HG02588 (cell line): ENCODE measurements at regions not wholly inside any gene's neighbourhood (a gene's known extent, or its start where the extent isn't known, plus 50 kb on each side); places are given as distances from the start of the nearest gene placed in this dataset.

Source experiments
- ATAC-seq: cut with Tn5 transposase; IDR thresholded peaks from one replicate; pipeline ENCODE4 v1.9.1; 2021; ENCODE audit warnings: mild to moderate bottlenecking, moderate library complexity; ENCODE audit not compliant: unreplicated experiment

DNA sequence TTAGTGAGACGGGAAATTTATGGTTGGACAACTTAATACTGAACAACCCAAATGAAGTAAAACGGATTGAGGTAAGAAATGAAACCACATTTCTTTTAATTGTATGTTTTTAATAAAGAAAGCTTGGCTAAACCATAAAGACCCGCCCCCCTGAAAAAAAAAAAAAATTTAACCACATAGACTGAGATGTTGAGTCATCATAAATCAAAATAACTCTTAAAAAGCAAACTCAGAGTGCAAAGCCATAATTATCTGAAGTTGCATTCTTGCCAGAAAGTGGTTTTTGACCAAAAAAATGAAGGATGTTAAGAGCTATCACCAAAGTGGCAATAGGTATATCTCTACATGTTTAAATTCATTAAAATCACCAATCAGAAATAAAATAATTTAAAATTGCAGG, 101.8 kb upstream of the COL21A1 start:
- no peak for ATAC-seq

DNA sequence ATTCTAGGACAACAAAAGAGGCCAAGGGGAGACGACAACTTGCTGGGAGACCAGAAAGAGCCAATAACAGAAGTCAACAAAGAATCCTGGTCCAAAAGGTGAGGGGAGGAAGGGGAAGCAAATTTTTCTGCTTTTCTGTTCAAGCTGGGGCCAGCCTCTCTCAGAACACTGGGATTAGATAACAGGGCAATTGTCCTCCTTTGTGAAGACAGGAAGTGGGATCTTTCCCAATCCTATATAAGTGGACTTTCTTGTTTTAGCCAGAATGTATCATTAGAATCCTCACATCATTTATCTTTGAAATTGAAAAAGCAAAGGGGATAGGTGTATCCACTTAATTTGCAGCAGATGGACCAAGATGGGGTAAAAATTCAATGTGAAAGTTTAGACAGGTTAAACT, 101.2 kb upstream of the COL21A1 start:
- ATAC-seq, result no peak

DNA sequence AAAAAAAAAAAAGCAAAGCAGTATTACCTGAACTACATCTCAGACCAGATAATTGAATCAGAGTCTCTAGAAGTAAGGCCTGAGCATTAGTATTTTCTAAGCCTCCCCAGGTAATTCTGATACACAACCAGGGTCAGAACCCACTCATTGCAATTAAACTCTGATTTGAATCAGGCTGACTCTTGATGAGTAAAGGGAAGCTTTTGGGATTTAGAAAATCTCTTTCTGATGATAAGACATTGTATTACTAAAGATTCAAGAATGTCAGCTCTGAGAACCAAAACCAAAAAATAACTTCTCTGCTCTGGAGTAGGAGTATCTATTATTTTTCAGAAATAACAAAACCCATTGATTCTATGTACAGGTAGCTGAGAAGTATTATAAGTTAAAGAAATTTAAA, 100.1 kb upstream of the COL21A1 start:
- ATAC-seq, result no peak

DNA sequence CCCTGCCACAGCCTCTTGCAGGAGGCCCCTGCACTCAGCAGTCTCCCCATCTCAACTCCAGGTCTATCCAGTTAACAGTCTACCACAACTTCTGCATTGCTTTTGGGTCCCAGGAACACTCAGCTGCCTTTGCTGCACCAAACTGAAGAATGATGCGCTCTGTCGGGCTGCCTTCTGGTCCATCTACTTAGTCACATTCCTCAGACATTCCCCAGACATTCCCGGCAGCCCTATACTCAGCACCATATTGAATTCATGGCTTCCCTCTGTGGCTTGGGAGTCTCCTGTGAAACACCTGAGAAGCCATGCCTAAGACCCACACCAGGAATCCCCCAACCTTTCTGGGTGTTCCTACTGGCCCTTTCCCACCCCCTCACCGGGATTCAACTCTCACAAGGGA, 99.6 kb upstream of the COL21A1 start:
- ATAC-seq, result no peak

DNA sequence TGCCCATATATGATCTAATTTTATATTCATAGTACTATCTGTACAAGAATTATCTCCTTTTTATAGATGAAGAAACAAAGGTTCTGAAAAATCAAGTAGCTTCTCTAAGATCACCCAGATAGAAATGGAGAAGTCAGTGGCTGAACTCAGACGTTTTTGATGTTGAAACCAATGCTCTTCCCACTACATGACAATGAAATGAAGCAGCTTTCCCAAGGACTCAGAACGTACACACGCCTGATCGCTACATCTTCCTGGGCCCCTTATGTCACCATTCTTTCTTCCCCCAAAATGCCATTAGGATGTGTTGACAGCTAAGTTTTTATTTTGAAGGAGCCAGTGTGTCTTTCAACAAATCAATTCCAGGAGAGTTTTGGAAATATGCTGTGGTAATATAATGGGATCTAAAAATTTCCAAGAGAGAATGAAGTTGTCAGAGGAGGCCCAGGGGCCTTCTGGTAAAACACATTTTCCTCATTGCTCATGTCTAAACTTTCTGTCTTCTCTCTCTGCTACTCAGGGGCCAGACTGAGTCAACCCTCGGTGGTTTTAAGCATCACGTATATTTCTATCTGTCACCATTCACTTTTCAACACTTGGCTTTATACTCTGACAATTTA, 98.1 kb upstream of the COL21A1 start:
- no peak for ATAC-seq

DNA sequence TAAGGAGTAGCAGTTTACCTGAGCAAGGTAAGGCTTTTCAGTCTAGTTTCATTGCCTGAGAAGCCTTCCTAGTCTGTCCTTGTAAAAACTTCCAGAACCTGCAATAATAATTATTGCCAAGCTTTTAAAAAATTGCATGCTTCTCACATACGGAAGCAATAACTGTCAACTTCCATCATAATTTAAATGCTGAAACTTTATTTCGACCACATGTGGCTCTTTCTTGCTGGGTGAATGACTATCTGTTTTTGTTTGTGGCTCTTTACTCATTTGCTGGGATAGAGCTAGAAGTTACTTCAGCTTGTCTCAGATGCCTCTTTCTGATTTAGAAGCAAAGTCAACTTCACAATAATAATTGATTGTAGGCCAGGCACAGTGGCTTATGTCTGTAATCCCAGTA, 95.9 kb upstream of the COL21A1 start:
- ATAC-seq, result no peak

DNA sequence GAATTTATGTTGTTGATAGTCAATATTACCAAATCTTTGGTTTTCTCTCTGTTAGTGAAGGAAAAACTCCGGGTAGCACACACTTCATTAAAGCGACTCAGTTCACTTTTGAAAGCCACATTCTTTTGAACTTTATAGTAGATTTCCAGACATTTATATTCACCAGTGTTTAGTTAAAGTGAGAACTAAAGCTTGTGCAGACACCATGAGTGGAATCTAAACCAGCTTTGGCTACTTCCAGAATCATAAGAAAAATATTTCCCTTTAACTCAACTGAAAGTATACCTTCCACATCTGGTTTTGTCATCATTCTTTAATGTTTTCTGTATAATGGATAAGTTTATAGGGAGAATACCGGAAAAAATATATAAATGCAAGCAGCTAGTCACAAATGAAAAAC, 92.1 kb upstream of the COL21A1 start:
- ATAC-seq, result no peak

DNA sequence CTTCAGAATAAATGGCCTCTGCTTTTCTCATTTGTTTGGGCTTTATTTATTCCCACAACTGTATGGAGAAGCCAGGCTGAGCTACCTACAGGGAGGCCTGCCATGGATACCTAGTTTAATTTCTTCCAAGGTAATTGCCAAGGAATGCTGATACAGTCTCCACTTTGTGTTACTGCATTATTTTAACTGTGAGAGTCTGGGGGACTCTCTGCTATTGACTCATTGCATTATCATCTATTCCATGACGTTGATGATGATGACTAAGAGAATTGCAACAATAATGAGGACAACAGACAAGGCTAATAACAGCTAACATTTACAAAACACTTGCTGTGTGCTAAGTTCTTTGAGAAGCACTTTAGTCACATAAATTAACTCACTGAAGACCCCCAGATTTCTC, 88.3 kb upstream of the COL21A1 start:
- ATAC-seq, result no peak

DNA sequence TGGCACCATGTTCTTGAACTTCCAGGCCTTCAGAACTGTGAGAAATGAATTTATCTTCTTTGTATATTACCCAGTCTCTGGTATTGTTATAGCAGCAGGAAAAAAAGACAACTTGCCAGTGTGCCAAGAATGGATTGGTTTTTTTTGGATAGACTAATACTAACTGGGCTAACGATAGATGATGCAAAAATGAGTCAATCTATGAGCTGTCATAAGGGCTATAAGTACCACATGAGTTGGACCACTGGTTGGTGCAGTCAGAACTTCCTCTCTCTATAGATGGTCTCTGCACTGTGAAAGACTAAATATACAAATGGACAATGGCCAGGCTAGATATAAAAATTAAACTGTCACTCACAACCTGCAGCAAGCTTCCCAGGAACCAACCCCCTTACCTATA, 87.6 kb upstream of the COL21A1 start:
- ATAC-seq, result no peak

DNA sequence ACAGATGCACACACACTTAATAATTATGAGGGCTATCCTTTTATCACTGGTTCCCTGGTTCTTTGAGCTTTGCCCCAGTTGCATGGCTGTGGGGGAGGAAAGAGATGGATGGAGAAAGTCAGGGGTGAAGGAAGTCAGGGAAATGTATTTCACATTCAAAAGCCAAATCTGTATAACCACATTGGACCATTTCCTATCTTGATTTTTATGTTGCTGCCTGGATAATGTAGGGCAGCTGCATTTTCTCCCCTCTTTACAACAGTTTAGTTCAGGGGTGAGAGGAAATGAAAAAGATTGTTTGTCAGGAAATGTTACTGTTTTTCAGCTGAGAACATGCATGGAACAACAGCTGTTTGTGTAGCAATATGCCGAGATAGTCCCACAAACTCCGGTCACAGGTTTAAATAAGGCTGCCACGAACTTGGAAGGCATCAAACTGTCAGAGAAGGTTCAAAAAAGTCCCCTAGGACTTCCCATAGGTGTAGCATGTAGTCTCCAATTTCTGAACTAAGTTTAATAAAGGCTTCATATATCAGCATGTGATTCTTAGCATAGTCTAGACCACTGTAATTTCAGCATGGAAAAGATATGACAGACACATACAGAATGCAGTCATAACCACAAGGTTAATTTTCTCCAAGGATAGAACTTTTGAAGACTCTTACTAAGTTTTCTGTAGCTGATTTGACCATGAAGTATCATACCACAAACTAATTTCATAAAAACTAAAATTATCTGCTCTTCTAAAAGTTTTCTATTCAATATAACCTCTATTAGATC, 82.1 kb upstream of the COL21A1 start:
- ATAC-seq, result no peak

DNA sequence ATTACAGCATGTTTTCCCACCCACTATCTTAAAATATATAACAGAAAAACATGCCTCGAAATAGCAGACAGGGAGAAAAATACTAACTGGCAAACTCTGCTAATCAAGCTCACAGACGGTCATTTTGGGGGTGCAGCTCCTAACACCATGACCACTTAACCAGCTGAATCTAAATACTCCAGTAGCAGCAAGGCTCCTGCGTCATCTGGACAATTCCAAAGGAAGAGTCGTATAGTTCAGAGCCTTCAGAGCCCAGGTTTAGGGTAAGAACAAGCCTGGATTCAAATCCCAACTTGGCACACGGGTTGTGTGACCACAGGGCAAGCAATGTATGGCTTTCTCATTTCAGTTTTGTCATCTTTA, 81.3 kb upstream of the COL21A1 start:
- no peak for ATAC-seq

DNA sequence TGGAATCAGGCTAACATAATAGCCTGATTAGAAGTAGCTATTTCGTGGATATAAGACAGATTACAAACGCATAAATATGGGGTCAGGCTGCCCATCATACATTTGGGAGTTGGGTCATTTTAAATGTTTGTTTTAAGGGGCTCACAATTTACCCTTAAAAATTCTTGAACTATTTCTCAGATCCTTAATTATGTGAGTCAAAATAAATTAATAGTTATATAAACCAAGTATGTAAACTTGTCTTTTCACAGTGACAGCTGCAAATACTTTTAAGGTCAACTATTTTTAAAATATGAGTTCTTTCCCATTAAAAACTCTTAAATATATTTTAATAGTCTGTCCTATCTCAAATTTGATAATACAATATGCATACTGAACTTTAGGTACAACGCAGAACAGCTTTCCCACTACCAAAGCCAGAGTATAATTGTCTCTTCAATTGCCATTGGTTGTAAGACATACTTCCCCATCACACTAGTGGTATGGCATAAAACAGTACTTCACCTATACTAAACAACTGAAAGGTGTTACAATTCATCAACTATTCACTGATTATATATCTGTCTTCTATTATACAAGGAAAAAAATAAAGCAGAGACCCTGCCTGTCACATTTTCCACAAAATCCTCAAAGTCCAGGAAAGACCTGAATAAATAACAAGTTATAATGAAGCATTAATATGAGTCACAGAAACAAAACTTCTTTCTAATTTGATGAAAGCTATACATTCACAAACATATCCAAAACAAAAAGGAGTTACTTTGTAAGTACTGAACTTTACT, 80.8 kb upstream of the COL21A1 start:
- no peak for ATAC-seq

DNA sequence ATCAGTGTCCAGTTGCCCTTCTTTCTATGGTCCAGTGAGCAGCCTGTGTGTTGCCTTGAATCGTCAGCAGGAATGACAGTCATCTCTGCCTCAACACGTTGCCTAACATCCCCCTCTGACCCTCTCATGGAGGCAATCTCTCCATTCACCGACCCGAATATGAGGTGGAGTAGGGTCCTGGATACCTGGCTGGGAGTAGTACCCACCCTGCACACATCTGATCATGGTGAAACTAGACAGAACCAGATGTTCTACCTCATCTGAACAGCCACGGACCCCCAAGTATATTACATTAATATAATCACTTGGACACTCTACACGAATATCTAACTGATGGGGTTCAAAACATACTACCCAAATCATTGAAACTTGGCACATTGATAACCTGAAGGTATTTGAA, 77.0 kb upstream of the COL21A1 start:
- no peak for ATAC-seq

DNA sequence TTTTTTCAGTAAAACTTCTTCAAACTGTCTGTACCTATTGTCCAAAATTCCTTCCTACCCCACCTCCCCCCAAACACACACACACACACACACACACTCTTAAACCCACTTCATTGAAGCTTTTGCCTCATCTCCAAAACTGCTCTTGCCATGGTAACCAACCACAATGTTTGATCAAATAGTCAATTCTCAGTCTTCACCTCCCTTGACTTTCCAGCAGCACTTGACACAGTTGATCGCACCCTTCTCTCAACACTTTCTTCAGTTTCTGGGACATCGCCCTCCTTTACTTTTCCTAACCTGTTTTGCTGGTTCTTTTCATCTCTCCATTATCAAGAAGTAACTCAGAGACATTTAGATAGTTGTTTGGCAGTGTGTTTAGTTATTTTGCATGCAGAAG, 71.5 kb upstream of the COL21A1 start:
- no peak for ATAC-seq

DNA sequence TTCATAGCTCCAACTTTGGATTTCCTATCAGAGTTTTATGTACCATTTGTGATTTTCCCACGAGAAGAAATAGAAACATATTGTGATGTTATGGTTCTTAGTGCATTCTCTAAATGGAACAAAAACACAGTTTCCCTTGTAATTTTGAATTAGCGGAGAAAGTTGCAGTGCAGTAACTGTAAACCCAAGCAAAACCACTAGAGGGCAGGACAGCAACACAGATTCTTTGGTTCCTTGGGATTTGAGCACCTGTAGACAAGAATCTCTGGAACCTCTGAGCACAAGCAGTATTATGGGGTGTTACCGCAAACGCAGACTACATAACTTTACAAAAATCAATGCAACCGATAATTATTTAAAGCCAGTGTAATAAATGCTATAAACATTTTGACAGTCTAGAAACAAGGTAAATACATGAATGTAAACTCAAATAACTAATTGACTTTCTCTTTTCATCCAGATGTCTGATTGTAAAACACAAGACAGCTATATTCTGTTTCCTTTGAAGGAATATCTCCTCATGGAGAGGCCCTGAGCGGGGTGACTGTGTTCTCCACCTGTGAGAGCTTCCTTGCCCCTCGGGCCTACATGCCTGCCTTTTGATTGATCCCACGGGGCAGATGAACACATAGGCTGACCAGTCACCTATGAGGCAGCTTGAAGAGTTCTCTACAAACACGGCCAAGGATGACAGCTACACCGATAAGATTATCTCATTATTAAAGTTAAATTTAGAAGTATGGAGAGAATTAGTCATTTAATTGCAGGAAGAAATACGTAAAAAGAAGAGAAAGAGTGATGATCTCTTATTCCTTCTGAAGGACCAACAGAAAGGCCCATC, 67.5 kb upstream of the COL21A1 start:
- no peak for ATAC-seq

DNA sequence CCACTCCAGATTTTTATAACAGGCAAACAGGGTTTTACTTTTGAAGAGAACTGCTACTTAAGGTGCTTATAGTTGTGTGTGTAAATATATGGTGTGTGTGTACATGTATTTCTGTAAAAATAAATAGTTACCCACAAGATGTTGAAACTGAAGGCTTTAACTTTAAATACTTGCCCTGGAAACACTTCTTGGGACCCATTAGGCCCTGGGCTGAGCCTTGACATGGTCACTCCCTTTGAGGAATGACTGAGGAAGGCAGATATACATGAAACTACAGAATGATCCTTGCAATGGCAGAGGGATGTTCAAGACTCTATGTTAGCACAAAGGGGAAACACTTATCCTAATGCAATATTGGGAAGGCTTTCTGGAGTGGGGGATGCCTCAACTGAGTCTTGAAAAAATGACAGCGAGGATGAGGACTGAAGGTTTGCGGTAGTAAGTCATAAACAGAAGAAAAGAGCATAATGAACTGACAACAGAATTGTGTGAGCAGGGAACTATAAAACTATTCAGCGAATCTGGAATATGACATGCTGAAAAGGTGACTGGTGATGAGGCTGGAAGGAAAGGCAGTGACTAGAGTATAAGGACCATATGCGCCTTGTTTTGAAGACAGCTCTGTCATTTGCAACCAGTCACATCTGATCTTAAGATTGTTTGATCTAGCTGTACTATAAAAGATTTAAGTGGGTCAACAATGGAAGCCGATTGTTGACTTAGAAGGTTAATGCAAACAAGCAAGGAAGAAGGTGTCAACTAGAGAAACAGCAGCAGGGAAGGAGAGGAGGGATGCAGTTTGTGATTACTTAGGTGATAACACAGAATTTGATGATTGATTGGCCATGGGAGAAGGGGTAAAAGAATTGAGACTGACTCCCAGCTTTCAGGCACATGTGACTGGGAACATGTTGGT, 64.4 kb upstream of the COL21A1 start:
- no peak for ATAC-seq

DNA sequence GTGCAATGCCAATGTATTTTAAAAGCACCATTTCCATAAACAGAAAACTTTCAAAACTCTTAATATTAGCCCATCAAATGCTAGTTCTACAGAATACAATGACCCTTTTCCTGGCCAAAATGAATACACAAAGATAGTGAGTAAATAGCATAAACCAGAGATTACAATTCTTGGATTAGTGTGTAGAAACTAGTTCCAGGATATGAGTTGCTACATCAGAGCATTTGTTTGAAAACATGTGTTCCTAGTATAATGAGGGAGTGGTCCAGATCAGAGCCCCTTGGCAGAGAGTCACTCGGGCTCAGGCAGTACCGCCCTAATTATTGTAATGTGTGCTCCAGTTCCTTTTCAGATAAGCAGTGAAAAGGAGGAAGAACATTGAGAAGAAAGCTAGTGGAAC, 63.7 kb upstream of the COL21A1 start:
- no peak for ATAC-seq

DNA sequence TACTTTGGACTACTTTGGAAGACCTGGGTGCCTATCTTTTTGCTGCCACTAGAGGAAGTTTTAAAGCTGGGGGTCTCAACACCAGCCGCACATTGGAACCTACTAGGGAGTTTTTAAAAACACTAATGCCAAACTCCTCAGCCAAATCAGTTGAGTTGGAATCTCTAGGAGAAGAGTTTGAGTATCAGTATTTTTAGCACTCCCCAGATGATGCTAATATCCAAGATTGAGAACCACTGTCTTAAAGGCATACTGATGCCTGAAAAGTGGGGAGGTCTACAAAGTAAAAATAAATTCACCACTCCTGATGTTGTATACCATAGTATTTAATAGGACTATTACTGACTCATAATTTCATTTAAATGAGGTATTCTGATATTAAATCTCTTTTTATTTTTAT, 62.9 kb upstream of the COL21A1 start:
- no peak for ATAC-seq

DNA sequence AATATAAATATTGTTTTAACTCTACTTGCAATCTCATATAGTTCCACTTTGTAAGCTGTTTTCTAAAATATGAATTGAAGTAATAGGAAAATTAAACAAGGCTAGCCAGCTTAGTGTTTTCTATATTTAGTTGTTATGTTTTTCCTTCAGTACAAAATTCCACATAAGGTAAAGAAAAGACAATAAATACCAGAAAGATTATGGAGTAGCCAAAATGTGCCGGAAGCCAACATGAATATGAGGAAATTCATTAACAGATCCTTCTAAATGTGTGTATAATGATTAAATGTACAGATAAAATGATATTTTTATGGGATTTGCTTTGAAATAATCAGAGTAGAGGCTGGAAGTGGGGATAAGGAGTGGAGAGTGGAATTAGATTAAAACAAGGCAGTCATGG, 52.5 kb upstream of the COL21A1 start:
- ATAC-seq, result no peak
